ENCODE measurements at regions not wholly inside any gene's neighbourhood (a gene's known extent, or its start where the extent isn't known, plus 50 kb on each side); places are given as distances from the start of the nearest gene placed in this dataset.
A peak's percentile ranks its signal among the peaks of the same experiment; 100 is the strongest.

- DNase-seq (ENCODE audit: low spot score), result no peak
These were observed 1471.7 kb upstream of the PRR20A start for GRCh38 chr13:55669051-55669450.

GRCh38 chr13:55673910-55674309 is 1466.8 kb upstream of the PRR20A start:
- peak; percentile 14 for DNase-seq (ENCODE audit: low spot score)

- DNase-seq (ENCODE audit: low spot score), result no peak
These were observed 1457.9 kb upstream of the PRR20A start for GRCh38 chr13:55682776-55683175.

- no peak for DNase-seq (ENCODE audit: low spot score)
These were observed 1435.2 kb upstream of the PRR20A start for GRCh38 chr13:55705526-55705925.

- DNase-seq (ENCODE audit: low spot score), result no peak
These were observed 1434.7 kb upstream of the PRR20A start for GRCh38 chr13:55705971-55706370.

GRCh38 chr13:55714120-55714519 is 1426.6 kb upstream of the PRR20A start:
- DNase-seq (ENCODE audit: low spot score), result no peak

- DNase-seq (ENCODE audit: low spot score), result no peak
These were observed 1413.0 kb upstream of the PRR20A start for GRCh38 chr13:55727683-55728082.

GRCh38 chr13:55728247-55728646 is 1412.5 kb upstream of the PRR20A start:
- DNase-seq (ENCODE audit: low spot score), result no peak

- DNase-seq (ENCODE audit: low spot score), result no peak
These were observed 1394.9 kb upstream of the PRR20A start for GRCh38 chr13:55745828-55746227.

- no peak for DNase-seq (ENCODE audit: low spot score)
These were observed 1378.7 kb upstream of the PRR20A start for GRCh38 chr13:55761986-55762385.

GRCh38 chr13:55777612-55778011 is 1363.1 kb upstream of the PRR20A start:
- DNase-seq (ENCODE audit: low spot score), result no peak

GRCh38 chr13:55783841-55784240 is 1356.9 kb upstream of the PRR20A start:
- DNase-seq (ENCODE audit: low spot score), result no peak

GRCh38 chr13:55788548-55788947 is 1352.2 kb upstream of the PRR20A start:
- DNase-seq (ENCODE audit: low spot score), result no peak

GRCh38 chr13:55792544-55793193 is 1348.0 kb upstream of the PRR20A start:
- no peak for DNase-seq (ENCODE audit: low spot score)

- no peak for DNase-seq (ENCODE audit: low spot score)
These were observed 1325.2 kb upstream of the PRR20A start for GRCh38 chr13:55815458-55816033.

- no peak for DNase-seq (ENCODE audit: low spot score)
These were observed 1323.6 kb upstream of the PRR20A start for GRCh38 chr13:55816976-55817601.

- DNase-seq (ENCODE audit: low spot score), result no peak
These were observed 1319.9 kb upstream of the PRR20A start for GRCh38 chr13:55820817-55821216.

GRCh38 chr13:55869648-55870047 is 1271.1 kb upstream of the PRR20A start:
- no peak for DNase-seq (ENCODE audit: low spot score)

GRCh38 chr13:55887561-55887960 is 1253.2 kb upstream of the PRR20A start:
- no peak for DNase-seq (ENCODE audit: low spot score)

- DNase-seq (ENCODE audit: low spot score), result no peak
These were observed 1247.2 kb upstream of the PRR20A start for GRCh38 chr13:55893540-55893939.

GRCh38 chr13:55937180-55937579 is 1203.5 kb upstream of the PRR20A start:
- no peak for DNase-seq (ENCODE audit: low spot score)

- DNase-seq (ENCODE audit: low spot score), result no peak
These were observed 1192.5 kb upstream of the PRR20A start for GRCh38 chr13:55948175-55948574.

- DNase-seq (ENCODE audit: low spot score), result no peak
These were observed 1176.8 kb upstream of the PRR20A start for GRCh38 chr13:55963934-55964333.

- no peak for DNase-seq (ENCODE audit: low spot score)
These were observed 1173.7 kb upstream of the PRR20A start for GRCh38 chr13:55967055-55967454.
